HFFc6 (cell line): ENCODE measurements at regions not wholly inside any gene's neighbourhood (a gene's known extent, or its start where the extent isn't known, plus 50 kb on each side); places are given as distances from the start of the nearest gene placed in this dataset.

Source experiments
- DNase-seq: peaks from one replicate; pipeline ENCODE4 v3.0.0-alpha.2; 2018
- H3K27ac Mint-ChIP-seq: 2 replicates; pipeline ENCODE4 v1.8.0; 2020; ENCODE audit warnings: mild to moderate bottlenecking, mixed read lengths
- H3K27me3 Mint-ChIP-seq: 2 replicates; pipeline ENCODE4 v1.8.0; 2021; ENCODE audit warnings: mild to moderate bottlenecking, moderate library complexity, mixed read lengths; ENCODE audit not compliant: insufficient read depth
- H3K36me3 Mint-ChIP-seq: 2 replicates; pipeline ENCODE4 v1.8.0; 2021; ENCODE audit warnings: low read depth, mixed read lengths
- H3K4me1 Mint-ChIP-seq: 2 replicates; pipeline ENCODE4 v1.8.0; 2020; ENCODE audit warnings: low read depth, mixed read lengths
- H3K4me3 Mint-ChIP-seq: 2 replicates; pipeline ENCODE4 v1.8.0; 2020; ENCODE audit warnings: mild to moderate bottlenecking, moderate library complexity, mixed read lengths
- H3K9me3 Mint-ChIP-seq: 2 replicates; pipeline ENCODE4 v1.8.0; 2020; ENCODE audit warnings: mild to moderate bottlenecking, mixed read lengths
- CTCF ChIP-seq: fragments of 200-600 bp; sonication (generic); IDR thresholded peaks from 2 replicates; pipeline ENCODE4 v1.5.0; 2021; ENCODE audit warnings: antibody characterized with exemption, mild to moderate bottlenecking

- H3K4me1 Mint-ChIP-seq = no peaks in the 10 kb centered on the region
- no peaks in the 10 kb centered on the region for H3K9me3 Mint-ChIP-seq
- no peaks in the 10 kb centered on the region for H3K36me3 Mint-ChIP-seq
- H3K27me3 Mint-ChIP-seq = peaks cover 2% of the 10 kb centered on the region
- H3K27ac Mint-ChIP-seq = no peak overlapping the region
- no peak for TF ChIP-seq CTCF
- DNase-seq = no peak
- no peak overlapping the region for H3K4me3 Mint-ChIP-seq
Observed at GRCh38 chr2:18096836-18097405, 218.5 kb downstream of the KCNS3 start.

GRCh38 chr2:18094277-18094676 lies 215.8 kb downstream of the KCNS3 start:
- Mint-ChIP-seq H3K4me3 (no peak overlapping the region), H3K27ac (no peak overlapping the region), H3K4me1 (no peaks in the 10 kb centered on the region), H3K9me3 (no peaks in the 10 kb centered on the region), H3K36me3 (no peaks in the 10 kb centered on the region), H3K27me3 (peaks cover 8% of the 10 kb centered on the region)
- DNase-seq = no peak
- no peak for TF ChIP-seq CTCF

GRCh38 chr2:18093196-18093595 lies 214.7 kb downstream of the KCNS3 start:
- no peak for TF ChIP-seq CTCF
- Mint-ChIP-seq H3K4me1 (no peaks in the 10 kb centered on the region), H3K36me3 (no peaks in the 10 kb centered on the region), H3K9me3 (no peaks in the 10 kb centered on the region), H3K4me3 (no peak overlapping the region), H3K27ac (no peak overlapping the region), H3K27me3 (peaks cover 10% of the 10 kb centered on the region)
- DNase-seq = no peak

GRCh38 chr2:18092760-18093159 lies 214.3 kb downstream of the KCNS3 start:
- H3K36me3 Mint-ChIP-seq = no peaks in the 10 kb centered on the region
- DNase-seq = no peak
- H3K4me3 Mint-ChIP-seq = no peak overlapping the region
- H3K27ac Mint-ChIP-seq = no peak overlapping the region
- H3K27me3 Mint-ChIP-seq = peaks cover 10% of the 10 kb centered on the region
- no peaks in the 10 kb centered on the region for H3K9me3 Mint-ChIP-seq
- no peak for TF ChIP-seq CTCF
- no peaks in the 10 kb centered on the region for H3K4me1 Mint-ChIP-seq

- no peak overlapping the region for H3K4me3 Mint-ChIP-seq
- no peaks in the 10 kb centered on the region for H3K36me3 Mint-ChIP-seq
- TF ChIP-seq CTCF = no peak
- H3K27me3 Mint-ChIP-seq = peaks cover 8% of the 10 kb centered on the region
- no peak overlapping the region for H3K27ac Mint-ChIP-seq
- no peak for DNase-seq
- H3K4me1 Mint-ChIP-seq = no peaks in the 10 kb centered on the region
- H3K9me3 Mint-ChIP-seq = no peaks in the 10 kb centered on the region
Observed at GRCh38 chr2:18085593-18085992, 207.1 kb downstream of the KCNS3 start.

- TF ChIP-seq CTCF = no peak
- Mint-ChIP-seq H3K9me3 (no peaks in the 10 kb centered on the region), H3K36me3 (no peaks in the 10 kb centered on the region), H3K4me1 (no peaks in the 10 kb centered on the region), H3K27me3 (peaks cover 3% of the 10 kb centered on the region), H3K4me3 (no peak overlapping the region), H3K27ac (no peak overlapping the region)
- no peak for DNase-seq
Observed at GRCh38 chr2:18084376-18084775, 205.9 kb downstream of the KCNS3 start.
